Ovary (tissue), 3 donors: ENCODE measurements at regions not wholly inside any gene's neighbourhood (a gene's known extent, or its start where the extent isn't known, plus 50 kb on each side); places are given as distances from the start of the nearest gene placed in this dataset.

Experiments used
- EP300 ChIP-seq: sonication (generic); formaldehyde crosslinking; IDR thresholded peaks from one replicate; pipeline ENCODE4 v1.6.1; 2017; ENCODE audit warnings: antibody characterized with exemption
- POLR2A ChIP-seq: fragments of 450-650 bp; IDR thresholded peaks from one replicate; pipeline ENCODE4 v1.6.1; 2017; ENCODE audit warnings: antibody characterized with exemption, mild to moderate bottlenecking, moderate library complexity
- TF ChIP-seq, protein P1 (sequence below), 3 donors: fragments of 450-650 bp in 2 of 3; fragments of 200-600 bp in 1 of 3; IDR thresholded peaks; one replicate each; pipeline versions ENCODE4 v1.5.1 to v1.8.0; 2016 to 2022; ENCODE audit warnings: antibody characterized with exemption in 3 of 3, mild to moderate bottlenecking in 1 of 3
- donor health status: DM: no; HTN: no; CAD: no.

DNA sequence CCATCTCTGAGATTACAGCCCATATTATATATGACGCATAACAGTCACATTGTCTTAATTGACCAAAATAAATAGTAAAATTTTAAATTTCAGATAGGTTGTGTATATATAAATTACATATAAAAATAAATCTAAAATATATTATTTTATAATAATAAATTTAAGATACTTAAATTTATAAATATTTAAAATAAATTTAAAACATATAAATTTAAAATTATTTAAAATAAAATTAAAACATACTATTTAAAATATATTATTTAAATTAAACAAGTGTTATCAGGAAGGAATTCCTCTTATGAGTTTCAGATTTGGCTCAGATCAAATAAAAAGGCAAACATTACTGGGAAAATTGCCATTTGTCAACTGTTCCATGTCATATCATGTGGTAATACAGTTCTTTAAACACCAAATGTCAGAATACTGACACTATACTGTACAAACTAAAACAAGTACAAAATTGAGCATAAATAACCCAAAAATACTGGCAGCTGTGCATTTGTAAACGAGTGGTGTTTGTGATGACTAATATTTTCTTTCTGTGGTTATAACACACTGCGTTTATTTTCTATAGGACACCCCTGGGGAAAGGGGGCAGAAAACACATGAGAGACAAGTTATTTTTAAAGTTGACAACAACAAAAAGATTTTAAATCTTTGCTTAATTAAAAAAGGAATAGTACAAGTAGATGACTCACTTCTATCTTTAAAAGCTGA, 71.3 kb upstream of the DGKB start:
- TF ChIP-seq, protein P1, sequence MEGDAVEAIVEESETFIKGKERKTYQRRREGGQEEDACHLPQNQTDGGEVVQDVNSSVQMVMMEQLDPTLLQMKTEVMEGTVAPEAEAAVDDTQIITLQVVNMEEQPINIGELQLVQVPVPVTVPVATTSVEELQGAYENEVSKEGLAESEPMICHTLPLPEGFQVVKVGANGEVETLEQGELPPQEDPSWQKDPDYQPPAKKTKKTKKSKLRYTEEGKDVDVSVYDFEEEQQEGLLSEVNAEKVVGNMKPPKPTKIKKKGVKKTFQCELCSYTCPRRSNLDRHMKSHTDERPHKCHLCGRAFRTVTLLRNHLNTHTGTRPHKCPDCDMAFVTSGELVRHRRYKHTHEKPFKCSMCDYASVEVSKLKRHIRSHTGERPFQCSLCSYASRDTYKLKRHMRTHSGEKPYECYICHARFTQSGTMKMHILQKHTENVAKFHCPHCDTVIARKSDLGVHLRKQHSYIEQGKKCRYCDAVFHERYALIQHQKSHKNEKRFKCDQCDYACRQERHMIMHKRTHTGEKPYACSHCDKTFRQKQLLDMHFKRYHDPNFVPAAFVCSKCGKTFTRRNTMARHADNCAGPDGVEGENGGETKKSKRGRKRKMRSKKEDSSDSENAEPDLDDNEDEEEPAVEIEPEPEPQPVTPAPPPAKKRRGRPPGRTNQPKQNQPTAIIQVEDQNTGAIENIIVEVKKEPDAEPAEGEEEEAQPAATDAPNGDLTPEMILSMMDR (IDR thresholded peaks at IDR 0.05) = no peak
- no peak for TF ChIP-seq EP300
- TF ChIP-seq POLR2A = no peak
